HG03460 (cell line): ENCODE measurements at regions not wholly inside any gene's neighbourhood (a gene's known extent, or its start where the extent isn't known, plus 50 kb on each side); places are given as distances from the start of the nearest gene placed in this dataset.

Experiments
- ATAC-seq: cut with Tn5 transposase; IDR thresholded peaks from one replicate; pipeline ENCODE4 v1.9.1; 2021; ENCODE audit not compliant: unreplicated experiment

DNA sequence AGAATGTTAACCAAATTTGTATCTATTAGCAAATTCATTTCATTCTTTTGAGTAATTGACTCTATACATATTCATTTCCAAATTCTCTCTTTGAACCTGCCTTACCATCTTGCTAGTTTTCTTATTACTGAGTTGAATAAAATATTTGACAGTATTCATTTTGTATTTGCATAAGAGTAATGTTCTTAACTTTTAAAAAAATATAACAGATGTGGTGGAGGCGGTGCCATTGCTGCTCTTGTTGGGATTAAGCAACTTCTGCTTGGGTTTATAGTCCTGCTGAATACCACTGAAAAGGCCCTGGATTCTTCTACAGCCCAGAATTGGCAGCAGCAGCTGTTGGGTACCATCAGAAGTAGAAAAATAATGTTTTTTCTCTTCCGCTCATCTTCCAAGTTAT, 148.9 kb upstream of the PEX5L start:
- ATAC-seq, result no peak

DNA sequence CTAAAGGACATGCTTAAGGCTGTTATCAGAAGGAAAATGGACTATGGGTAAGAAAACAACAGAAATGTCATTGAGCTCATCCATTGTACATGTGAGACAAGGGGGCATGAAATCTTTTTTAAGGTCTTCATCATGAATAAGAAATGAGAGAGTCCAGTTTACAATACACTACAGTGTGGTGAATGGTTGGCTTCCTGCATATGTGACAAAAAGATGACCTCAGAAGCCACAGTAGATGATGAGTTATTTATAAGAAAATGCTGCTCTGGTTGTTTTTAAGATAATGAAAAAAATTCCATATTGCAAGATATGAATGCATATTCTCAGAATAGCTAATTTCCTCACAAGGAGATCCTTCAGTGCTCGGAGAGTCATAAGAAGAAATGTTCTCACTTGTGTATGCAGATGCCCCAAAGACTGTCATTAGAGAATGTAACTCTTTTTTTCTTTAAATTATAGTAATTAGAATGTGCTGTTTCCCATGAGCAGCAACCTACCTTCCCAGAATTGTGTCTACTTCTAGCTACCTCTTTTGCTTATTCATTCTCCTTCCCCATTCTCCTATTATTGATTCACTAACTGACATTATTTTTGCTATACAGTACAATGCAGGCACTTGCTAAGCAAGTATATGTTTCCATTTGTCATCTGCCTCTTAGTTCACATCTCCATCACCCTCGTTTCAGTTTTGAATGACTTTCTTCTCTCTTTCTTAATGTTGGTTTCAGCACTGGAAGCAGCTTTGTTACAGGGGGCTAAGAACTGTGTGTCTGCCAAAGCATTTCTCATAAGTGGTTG, 152.0 kb upstream of the PEX5L start:
- peak; percentile 82 for ATAC-seq

DNA sequence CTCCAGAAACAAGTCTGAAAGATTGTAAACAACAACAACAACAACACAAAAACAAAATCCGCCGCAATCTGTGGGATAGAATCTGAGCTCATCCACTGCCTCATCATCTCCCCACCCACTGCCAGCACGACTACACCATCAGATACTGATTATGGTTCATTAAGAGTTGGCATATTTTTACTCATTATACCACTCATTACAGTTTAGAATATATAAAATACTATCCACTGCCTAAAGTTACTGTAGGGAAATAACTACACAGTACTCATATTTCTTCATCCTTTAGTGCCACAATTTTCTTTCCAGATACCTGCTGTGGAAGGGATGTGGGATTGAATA, 152.5 kb upstream of the PEX5L start:
- ATAC-seq, result no peak

DNA sequence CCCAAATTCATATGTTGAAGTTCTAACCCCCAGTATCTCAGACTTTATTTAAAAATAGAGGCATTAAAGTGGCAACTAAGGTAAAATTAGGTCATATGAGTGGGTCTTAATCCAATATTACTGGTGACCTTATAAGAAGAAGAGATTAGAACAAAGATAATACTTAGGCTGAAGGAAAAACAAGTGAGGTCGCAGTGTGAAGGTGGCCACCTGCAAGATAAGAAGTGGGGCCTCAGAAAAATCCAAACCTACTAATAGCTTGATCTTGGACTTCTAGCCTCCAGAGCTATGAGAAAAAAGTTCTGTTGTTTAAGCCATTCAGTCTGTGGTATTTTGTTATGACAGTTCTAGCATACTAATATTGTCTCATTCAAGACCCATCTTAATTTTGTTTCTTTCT, 159.9 kb upstream of the PEX5L start:
- no peak for ATAC-seq

DNA sequence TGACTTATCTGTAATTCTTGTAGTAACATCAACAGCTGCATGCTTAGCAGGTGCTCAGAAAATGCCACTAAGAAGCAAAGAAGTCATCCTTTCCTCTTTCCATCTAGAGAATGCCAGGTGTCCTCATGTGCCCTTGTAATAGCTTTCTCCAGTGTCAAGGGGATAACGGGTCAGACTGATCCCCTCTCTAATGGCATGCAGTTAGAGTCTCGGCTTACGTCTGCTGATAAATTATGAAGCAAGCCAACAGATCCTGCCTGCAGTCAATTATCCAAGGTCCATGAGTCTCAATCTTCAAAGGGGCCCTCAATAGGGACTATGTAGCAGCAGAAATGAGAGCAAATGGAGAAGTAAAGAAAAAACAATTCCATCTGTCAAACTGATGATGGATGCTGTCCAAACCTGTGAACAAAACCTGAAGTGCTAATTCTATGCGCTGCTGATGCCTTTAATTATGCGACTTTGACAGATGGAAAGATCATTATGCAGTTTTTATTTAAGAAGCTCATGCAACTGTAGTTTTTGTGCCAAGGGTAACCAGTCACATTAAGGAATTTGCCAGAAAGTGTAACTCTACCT, 162.8 kb upstream of the PEX5L start:
- ATAC-seq, result no peak

DNA sequence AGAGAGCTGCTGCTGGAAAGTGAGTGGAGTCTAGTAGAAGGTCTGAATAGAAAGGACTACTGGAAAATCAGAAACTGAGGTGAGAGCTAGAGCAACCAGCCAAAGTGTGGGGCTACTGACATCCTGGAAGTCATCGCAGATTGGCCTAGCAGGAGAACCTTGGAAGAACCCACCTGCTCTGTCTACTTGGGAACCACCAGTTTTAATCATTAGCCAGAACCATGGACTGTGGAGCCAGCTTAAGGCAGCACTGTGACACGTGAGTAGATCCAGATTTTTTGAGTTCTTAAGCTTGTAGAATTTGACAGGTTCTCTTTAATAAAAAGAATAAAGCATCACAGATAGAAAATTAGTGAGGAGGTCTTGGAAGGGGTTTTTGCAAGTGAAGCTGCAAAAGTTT, 179.1 kb upstream of the PEX5L start:
- no peak for ATAC-seq

DNA sequence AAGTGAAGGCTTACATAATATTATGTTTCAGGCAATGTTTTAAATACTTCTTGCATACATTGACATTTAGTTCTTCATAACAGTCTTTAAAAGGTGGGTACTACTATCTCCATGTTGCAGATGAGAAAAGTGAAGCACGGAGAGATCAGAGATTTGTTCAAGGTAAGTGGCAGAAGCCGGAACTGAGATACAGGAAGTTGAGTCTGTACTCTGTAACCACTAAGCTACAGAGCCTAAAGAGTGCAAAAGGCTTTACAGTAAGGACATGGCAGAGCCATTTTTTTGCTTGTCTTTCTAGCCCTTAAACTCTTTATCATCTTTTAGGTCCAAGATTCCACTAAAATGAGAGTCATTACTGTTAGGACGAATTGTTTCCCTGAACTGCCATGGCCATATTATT, 186.5 kb upstream of the PEX5L start:
- ATAC-seq, result no peak

DNA sequence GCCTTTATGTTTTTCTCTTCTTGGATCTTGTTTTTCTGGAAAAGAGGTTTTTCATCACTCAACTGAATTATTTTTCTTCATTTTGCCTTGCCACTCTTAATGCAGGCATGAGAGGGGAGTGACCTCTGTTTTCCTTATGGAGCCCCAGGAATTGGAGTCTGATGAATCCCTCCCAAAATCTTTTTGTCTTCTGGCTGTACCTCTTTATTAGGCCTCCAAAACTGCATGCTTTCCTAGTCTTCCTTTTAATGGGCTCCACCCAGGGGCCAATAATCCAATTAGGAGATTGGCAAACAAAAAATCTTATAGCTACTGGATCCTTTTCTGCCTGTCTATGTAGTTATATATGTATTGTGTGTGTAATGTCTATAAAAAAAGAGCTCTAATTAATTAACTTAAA, 192.4 kb upstream of the PEX5L start:
- no peak for ATAC-seq

DNA sequence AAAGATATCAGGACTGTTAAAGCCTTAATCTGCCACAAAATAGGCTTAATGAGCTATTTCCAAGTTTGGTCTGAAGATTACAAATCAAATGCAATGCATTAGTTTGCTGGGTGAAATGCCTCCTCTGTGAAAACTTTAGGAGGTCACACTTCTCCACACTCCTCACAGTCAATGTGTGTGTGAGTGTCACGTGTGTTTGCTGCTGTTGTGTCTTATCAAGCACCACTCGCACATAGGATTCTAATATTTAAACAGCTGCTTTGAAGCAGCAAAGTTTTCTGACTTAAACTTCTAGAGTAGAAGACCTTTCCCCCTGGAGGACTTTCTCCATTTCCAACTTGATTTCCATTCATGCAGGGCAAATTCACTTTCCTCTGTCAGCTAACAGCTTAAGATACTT, 203.2 kb upstream of the PEX5L start:
- ATAC-seq, result no peak

DNA sequence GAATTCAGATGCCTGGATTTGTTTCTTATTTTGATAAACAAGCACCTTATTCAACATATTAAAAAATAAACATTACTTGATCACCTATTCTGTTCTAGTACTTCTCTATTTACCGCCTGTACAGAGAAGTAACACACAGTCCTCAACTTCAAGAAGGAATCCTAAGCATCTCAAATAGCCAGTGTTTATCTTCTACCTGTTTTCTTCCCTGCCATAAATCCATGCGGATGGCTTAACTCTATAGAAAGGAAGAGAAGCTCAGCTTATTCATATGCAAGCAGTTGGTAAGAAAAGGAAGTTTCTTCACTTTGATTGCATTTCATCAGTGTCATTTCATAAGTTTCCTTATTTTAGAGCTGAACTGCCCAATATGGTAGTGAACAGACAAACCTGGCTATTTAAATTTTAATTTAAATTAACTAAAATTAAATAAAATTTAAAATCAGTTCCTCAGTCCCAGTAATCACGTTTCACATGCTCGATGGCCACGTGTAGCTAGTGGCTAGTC, 210.0 kb upstream of the PEX5L start:
- no peak for ATAC-seq

DNA sequence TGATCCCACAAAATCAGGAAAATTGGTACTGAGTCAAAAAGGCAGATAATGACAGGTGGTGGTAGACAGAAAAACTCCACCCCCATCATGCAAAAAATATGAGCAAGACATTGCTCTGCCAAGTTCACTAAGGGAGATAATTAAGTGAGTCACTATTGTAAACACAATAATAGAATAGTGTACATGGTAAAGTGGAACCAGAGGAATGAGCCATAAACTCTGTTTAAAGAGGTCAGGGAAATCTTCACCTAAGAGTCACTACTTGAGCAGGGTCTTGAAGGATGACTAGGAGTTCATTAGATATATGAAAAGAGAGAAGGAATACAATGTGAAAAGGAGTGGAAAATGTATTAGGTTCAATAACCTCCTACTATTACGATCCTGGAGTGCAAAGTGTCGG, 213.4 kb upstream of the PEX5L start:
- ATAC-seq, result no peak

DNA sequence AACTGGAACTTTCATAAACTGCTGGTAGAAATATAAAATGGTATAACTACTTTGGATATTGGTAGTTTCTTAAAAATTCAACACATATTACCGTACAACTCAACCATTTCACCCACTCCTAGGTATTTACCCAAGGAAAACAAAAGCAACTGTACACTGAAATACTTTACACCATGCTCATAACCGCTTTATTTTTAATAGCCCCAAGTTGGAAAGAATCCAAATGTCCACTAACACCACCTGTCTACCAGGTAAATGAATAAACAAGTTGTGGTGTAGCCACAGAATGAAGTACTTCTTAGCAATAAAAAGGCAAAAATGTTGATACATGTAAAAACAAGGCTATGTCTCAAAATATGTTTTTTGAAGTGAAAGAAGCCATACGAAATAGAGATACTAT, 215.9 kb upstream of the PEX5L start:
- no peak for ATAC-seq

DNA sequence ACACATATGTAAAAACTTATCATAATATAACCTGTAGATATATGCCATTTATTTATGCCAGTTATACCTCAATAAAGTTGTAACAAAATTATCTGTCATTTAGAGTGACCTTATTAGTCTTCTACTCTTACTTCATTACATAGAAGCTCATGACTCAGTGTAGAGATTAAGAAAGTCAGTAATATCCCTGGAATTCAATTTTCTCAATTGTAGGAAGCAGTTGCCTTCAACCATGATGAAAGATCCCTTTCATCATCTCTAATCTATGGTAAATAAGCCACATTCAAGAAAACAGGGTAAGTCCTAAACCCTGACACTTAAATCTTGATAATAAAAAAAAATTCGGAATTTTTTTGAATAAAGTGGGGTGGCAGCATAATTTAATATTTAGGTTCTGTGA, 216.5 kb upstream of the PEX5L start:
- ATAC-seq, result no peak

DNA sequence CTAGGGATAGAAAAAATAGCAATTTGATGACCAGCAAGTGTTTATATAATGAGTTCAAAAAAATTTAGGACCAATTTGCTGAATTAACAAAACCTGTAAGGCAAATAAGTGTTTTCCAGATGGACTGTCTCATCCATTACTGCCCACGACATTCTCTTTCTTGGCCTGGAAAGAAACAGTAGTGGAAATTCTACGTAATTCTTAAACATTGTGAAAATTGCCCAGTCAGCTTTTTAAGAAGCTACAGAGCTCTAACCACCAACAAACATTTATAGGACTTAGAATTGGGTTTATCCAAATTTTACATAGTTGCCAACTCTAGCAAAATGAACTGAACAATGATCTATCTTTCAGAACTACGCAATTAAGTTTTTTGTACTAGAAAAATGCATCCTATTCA, 227.7 kb upstream of the PEX5L start:
- no peak for ATAC-seq

DNA sequence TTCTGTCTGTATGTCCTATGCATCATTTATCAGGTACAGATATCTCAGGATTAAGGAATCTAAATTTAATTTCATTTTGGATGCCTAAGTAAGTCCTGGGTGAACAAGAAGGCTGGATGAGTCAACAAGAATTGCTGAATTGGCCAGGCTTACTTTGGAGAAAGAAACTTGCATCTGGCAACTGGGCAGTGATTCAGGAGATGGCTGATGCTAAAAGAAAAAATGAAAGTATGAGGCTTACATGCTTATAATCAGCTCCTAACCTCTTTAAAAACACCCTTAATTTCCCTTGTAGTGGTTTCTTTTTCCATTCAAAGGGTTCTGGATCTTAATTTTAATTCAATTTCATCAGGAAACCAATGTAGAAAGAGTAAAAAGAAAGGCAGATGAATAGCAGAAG, 228.8 kb upstream of the PEX5L start:
- no peak for ATAC-seq

DNA sequence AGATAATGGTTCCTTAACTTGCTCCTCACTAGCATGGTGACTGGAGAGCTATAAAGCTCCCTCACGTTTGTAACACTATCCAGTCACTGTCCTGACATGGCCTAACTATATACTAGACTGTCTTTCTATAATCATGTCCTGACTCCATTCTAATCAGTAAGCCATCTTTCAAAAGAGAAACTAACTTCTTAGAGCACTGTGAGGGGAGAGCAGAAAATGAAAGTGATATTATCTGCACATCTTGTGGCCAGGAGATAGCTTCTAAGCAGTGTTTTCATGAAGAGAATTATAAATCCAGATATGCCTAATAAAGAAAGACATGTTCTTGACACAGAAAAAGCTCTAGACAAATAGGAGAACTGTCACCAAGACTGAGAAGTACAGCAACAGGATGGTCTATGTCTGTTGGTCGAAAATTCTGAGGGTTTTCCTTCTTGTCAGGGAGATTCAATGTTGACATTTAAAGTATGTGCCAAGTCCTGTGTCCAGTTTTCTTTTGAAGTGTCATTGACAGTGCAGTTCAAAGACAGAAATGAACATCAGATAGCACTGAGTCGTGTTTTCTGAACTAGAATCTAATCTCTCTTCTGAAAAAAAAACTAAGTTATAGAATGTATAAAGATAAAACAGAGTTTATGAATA, 230.6 kb upstream of the PEX5L start:
- ATAC-seq, result peak; percentile 99

DNA sequence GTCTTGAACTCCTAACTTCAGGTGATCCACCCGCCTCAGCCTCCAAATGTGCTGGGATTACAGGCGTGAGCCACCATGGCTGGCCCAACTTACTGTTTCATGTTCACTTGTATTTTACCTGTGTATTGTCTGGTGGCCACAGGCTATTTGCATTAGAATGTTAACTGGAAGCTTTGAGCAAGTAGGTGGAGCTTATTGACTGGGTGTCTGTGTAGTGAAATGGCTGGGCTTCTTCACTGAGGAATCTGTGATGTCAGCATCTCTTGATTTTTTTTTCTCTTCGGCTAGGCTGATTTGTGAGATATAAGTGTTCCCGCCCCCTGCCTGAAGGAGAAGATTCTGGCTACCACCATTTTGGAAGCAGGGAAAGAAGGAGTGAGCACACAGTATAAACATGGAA, 237.8 kb upstream of the PEX5L start:
- ATAC-seq, result no peak

DNA sequence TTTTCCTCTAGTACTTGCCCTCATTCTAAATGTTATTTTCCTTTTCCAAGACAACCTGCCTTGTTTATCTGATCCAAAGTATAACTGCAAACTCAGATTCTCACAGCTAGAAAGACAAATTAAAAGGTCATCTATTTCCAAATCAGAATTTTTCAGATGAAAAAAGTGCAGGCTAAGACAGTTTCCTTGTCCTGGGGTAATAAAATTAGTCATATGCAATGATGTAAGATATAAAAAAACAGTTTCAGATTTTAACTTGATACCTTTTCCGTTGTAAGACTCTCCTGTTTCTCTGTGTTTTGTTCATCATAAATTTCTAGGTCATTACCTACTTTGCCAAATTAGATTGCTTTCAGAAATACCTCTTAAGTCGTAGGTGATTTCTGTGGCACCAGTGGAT, 238.4 kb upstream of the PEX5L start:
- ATAC-seq, result no peak

DNA sequence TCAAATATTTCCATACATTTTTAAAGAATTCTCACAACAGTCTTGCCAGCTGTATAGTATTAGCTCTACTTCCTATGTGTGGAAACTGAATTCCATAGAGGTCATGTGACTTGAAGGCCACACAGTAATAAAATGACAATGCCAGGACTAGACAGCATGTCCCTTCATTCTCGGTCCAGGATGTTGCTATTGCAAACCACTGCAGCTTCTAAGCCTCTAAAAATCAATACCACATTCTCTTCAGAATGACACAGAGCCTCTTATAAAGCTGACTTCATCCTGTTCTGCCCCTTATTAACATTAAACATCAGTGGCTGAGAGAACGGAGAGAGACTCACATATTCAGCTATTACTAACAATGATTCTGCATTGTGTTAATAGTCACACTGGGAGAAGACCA, 240.3 kb upstream of the PEX5L start:
- ATAC-seq, result no peak

DNA sequence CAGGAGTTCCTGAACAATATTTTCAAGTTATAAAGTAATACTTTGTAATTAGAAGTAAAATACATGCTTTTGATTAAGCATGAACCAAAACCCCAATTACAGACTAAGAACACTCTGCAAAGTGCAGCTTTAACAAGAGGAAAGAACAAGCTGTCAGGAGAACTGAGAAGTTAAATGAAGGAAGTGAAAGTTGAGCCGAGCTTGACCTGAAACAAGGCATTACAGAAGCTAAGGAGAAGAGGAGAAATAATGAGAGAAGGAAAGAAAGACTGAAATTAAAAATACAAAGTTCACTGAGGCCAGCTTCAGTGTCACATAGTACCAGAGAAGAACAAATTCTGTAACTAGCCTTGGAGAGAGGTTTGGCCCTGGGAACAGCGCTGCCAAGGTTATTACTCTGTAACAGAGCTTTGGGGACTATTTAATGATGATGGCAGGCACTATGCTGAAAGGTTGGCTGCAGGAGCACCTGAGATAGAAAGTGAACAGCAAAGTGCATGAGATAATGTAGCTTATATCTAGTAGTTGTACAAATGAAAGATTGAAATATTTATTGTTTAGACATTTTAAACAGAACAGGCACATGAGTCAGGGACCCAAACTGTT, 241.9 kb upstream of the PEX5L start:
- peak; percentile 97 for ATAC-seq

DNA sequence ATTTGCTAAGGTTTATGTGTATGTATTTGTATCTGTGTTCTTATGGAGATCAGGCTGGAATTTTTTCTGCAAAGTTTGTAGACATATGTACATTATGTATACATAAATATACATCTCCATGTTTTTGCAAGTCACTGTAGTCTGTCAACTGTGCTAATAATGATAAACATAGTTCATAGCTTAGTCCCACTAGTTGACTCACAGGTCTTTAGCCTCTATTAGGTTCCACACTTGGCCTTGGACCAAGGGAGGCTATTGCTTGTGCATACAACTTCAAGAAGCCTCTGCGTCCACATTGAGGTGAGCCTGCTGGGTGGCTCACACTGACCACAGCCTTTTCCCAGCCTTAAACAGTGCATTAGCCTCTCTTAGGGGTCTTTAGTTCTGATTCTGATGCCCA, 243.8 kb upstream of the PEX5L start:
- no peak for ATAC-seq

DNA sequence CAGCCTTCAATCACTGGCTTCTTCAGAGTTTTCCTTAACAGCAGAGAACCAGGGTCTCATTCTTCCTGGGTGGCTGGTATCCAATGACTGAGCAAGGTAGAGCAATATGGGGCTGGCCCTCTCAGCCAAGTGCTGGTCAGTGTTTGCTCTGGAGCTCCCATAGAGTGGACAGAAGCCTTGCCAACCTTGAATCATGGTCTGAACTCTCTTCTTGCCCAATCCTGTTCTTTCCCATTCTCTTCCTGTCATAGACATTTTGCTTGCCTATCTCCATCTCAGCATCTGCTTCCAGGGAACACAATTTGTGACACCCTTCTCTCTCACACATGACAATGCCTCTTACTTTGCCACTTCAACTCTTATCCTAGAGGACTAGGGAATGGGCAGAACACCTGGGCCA, 245.6 kb upstream of the PEX5L start:
- ATAC-seq, result no peak
